ENCODE measurements at regions not wholly inside any gene's neighbourhood (a gene's known extent, or its start where the extent isn't known, plus 50 kb on each side); places are given as distances from the start of the nearest gene placed in this dataset.

DNA sequence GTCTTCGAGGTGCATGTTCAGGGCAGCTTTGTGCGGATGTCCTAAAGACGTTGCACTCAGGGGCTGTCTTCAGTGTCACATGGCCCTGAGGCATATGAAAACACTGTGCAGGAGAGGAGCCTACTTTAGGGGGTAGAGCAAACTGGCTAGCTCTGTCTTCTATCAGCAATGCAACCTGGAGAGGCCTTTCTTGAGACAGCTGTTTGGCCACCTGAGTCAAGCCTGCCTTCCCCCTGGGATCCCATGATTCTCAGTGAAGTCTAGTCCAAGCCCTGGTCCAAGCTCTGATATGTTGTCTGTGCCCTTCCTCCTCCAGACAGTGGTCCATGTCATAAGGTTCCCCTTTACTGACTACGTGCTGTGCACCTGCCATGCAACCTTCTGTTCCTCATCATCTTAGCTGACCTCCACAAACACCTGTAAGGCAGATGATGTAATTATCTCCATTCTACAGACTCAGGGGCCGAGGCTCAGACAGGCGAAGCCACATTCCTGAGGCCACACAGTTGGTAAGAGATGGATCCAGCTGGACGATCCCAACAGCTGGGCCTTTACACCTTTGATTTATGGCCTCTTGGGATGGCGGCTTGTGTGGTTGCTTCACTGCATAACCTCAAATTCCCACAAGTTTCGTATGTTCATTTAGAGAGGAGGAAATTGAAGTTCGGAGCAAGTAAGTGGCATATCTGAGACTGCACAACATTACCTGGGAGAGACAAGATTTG lies 109.9 kb downstream of the COPS8 start:
- TF ChIP-seq EZH2 (IDR thresholded peaks at IDR 0.05): no peak
- no peak for TF ChIP-seq POLR2AphosphoS5 (IDR thresholded peaks at IDR 0.05; ENCODE audit: borderline replicate concordance, low read depth, low read length)

Data from SK-N-MC (cell line).